Left cardiac atrium (tissue), 4 donors: ENCODE measurements at regions not wholly inside any gene's neighbourhood (a gene's known extent, or its start where the extent isn't known, plus 50 kb on each side); places are given as distances from the start of the nearest gene placed in this dataset.
"Not testable (repeated sequence)": the region's sequence is repeated elsewhere in the genome, so short reads cannot be mapped to it uniquely, and the experiment has no call there.

ENCODE experiments used
- ATAC-seq, 2 donors: fragments of 200-7000 bp; cut with Tn5 transposase; one replicate each; pipeline ENCODE4 v1.9.1; 2020; ENCODE audit warnings: mild to moderate bottlenecking in 2 of 2, moderate library complexity in 2 of 2
- DNase-seq: peaks from one replicate; pipeline ENCODE4 v3.0.0-alpha.2; 2020
- intact Hi-C, 2 donors: fragments of 100-400 bp; cut with DNase I; formaldehyde crosslinking; loops; one replicate each; pipeline versions ENCODE4 v1.14.1 to v1.15.1; 2022 to 2023
- donor health status: DM: no; HTN: yes; CAD: no.
- donor health status: DM: no; HTN: yes; CAD: no; lungs with severe emphysema.
- donor health status: DM: yes; HTN: yes; CAD: no.
- donor health status: Dilated cardiomyopathy.

DNA sequence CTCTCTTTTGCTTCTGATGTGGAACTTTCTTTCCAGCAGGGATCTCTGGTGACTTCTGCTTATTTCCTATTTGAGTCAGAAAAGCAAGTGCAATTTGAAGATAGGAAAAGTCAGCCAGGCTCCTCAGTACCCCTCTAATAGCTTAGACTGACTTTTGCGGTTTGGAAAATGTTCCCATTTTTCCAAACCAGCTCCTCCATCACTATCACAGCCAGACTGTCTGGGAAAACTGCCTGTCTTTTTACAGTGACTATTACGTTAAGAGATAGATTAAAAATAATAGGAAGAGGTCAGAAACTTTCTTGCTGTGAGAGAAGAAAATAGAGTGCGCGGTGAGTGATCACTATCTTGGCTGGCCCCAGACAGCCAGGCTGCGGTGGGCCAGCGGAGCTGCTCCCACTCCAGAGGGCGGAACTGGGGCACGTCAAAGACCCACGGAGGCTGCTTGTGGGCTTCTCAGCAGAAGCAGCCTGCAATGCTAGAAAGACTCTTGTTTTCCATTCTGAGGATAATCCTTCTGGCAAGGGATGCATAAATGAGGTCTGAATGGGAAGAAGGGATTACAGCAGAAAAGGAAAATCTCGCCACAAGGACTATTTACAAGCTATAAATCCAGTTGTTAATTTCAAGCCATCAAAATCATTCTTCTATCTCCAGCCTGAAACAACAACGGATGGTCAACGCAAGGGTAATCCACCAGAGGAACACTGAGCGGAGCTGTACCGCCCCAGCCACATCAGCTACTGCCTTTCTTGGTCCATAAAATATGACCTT is 151.0 kb upstream of the MSX2 start:
- intact Hi-C loops, result no loop called here
- peak in 1 of 2 donors; percentile 25 for ATAC-seq
- no peak for DNase-seq

DNA sequence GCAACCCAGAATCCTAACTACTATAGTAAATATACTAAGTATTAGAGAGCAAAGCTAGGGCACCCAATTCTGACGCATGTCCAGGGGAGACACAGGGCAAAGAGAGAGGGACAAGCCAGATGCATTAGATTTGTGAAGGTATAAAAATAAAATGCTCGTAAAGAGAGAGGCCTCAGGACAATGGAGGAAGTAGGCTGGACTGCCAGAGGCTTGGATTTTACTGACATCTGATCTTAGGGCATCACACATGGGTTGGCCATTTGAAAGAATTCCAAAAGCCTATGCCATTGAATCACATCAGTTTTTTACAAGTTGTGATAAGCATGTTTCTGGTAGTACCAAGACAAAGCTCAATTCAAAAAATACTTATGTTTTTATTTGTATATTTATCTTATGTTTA is 149.3 kb upstream of the MSX2 start:
- no peak for ATAC-seq
- intact Hi-C loops, result no loop called here
- DNase-seq, result no peak

DNA sequence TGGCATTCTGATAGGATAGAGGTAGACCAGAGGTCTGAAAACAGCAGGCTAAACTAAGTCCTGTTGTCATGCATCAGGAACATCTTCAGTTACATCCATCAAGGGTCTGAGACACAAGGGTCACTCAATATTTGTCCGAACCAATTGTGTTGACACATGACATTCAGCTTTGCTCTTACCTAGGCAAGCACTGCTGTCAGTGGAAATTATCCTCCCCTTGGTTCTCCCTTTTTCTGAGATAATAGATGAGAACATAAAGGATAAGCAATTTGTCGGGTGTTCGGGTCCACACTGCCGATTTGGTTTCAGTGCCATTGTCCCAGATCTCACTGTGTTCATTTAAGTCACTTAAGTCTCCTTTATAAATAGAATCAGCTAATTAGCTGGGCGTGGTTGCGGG is 148.3 kb upstream of the MSX2 start:
- no peak for ATAC-seq
- intact Hi-C loops, result no loop called here
- DNase-seq, result no peak

DNA sequence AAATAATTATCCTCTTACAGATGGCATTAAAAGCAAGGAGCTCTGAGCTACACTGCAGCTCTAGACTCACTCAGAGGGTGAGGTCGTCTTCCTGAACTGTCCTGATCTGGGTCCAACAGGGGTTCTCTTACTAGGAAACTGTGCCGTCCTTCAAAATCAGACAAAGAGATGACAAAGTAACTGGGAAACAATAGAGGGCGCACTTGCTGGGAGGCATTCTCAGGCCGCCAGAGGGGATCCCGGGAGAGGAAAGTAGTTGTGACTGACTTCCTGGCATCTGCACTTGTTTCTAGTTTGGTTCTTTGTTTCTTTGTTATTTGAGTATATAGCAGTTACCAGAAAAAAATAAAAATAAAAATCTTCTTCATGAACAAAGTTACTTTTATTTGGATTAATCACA is 142.9 kb upstream of the MSX2 start:
- DNase-seq (no peak), ATAC-seq (no peak)
- intact Hi-C loops, result no loop called here

DNA sequence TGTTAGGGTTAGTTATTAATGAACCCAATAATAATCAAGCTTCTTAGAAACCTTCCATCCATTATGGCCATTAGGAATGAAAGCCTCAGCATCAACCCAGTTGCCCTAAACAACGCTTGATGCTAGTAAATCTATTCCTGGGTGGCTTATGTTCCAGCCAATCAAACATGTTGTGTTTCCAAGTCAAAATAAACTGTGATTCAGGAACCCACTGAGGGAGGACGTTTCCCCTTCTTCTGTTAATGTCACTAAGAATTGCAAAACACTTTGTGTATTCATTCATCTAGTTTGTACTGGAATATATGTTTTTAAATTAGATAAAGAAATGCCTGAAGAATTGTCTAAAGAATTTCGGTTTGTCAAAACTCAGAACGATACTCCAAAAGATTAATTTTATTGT is 142.5 kb upstream of the MSX2 start:
- intact Hi-C loops, result no loop called here
- no peak for ATAC-seq
- no peak for DNase-seq

DNA sequence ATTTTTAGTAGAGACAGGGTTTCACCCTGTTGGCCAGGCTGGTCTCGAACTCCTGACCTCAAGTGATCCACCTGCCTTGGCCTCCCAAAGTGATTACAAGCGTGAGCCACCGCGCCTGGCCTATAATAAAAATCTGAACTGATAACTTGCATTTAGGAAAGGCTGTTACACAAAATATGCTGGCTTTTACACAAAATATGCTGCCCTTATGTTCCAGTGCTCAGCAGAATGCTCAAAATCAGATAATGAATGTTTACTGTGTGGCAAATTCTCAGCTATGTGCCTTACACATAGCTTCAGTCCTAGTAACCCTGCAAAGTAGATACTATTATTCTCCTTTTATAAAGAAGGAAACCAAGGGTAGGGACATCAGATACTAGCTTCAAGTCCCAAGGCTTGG is 141.3 kb upstream of the MSX2 start:
- intact Hi-C loops, result no loop called here
- no peak for ATAC-seq
- no peak for DNase-seq

DNA sequence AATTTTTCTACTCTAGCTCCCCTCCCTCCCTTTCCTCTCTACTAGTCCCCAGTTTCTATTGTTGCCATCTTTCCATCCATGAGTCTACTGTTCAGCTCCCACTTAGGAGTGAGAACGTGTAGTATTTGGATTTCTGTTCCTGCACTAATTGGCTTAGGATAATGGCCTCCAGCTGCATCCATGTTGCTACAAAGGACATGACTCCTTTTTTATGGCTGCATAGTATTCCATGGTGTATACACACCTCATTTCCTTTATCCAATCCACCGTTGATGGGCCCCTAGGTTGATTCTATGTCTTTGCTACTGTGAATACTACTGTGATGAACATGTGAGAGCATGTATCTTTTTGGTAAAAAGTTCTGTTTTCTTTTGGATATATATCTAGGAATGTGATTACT is 138.9 kb upstream of the MSX2 start:
- intact Hi-C loops, result no loop called here
- ATAC-seq, result no peak
- DNase-seq, result no peak

DNA sequence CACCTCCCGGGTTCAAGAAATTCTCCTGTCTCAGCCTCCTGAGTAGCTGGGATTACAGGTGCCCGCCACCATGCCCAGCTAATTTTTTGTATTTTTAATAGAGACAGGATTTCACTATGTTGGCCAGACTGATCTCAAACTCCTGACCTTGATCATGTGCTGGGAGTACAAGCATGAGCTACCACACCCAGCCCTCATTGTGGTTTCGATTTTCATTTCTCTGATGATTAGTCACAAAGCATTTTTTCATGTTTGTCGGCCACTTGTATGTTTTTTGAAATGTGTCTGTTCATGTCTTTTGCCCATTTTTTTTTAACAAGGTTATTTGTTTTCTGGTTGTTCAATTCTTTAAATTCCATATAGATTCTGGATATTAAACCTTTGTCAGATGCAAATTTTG is 138.2 kb upstream of the MSX2 start:
- DNase-seq, intact Hi-C loops, ATAC-seq: not testable (repeated sequence)

DNA sequence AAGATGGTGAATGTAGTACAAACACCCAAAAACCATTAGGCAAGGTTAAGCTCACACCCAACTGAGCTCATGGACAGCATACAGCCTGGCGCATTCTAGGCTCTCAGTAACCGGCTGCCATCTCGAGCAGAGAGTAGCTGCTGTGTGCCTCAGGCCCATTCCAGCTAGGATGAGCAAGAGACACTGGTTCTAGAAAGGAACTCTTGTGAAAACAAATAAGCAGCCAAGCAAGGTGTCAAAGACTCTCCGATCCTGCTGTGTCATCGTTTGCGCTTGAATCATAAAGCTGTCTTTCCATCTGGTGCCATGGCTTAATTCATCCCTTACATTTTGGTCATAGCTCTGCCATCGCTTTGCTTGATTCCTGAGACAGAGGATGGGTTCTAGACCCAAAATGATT is 135.4 kb upstream of the MSX2 start:
- ATAC-seq (no peak), DNase-seq (no peak)
- intact Hi-C loops, result no loop called here

DNA sequence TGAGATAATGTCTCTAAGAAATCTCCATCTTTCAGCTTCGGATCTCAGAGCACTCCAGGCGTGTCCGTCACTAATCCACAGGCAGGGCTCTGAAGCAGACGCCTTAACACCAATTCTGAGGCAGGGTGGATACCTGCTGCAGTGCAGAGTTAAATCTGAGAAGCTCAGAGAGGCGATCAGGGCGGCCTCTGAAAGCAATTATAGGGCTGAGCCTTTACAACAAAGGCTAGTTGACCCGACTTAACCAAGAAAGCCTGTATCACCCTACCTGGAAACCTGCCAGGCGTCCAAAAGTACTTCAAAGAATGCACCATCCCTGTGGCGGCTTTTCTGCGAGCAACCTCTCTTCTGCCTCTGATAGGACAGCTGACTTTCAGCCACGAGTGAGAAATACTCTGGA is 134.8 kb upstream of the MSX2 start:
- DNase-seq, result no peak
- ATAC-seq, result no peak
- intact Hi-C loops, result no loop called here

DNA sequence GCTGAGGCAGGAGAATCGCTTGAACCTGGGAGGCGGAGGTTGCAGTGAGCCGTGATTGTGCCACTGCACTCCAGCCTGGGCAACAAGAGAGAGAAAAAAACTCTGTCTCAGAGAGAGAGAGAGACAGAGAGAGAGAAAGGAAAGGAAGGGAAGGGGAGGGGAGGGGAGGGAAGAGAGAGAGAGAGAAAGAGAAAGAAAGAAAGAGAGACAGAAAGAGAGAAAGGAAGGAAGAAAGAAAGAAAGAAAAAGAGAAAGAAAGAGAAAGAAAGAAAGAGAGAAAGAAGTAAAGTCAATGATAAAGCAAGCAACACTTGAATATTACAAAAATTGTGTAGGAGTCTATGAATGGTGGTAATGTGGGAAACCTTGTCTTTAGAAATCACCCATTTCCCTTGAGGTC is 133.6 kb upstream of the MSX2 start:
- no peak for DNase-seq
- ATAC-seq, result no peak
- intact Hi-C loops, result no loop called here

DNA sequence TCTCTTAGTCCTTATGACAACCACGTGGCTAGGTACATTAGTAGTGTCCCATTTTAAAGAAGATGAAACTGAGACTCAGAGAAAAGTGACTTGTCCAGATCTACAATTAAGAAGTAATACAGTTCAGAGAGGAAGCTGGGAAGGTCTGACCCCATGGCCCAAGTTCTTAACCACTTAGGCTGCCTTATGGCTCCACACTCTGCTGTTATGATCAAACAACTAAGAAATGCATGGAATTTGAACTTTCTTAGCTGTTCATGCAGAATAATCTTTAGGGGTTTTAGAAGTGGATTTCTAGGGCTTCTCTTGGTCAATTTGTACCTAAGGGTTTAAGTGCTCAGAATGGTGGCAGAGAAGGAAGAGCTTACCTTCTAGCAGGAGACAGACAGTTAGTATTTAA is 128.0 kb upstream of the MSX2 start:
- no peak for DNase-seq
- no peak for ATAC-seq
- intact Hi-C loops, result no loop called here

DNA sequence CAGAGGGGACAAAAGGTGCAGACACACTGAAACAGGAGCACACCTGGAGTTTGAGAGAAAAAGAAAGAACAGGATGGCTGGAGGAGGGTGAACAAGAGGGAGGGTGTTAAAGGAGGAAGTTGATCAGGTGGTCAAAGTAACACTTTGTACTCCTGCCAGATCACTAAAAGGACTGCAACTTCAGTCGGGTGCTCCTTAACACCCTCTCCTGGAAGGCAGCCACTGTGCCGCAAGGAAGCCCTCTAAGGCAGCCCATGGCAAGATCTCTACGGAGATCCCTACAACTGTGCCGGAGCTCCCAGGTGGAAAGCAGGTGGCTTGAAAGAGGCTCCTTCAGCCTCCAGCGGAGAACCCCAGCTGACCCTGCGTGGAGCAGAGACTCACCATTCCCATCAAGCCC is 124.4 kb upstream of the MSX2 start:
- peak in 1 of 2 donors; percentile 33 for ATAC-seq
- DNase-seq, result no peak
- intact Hi-C loops, result no loop called here

DNA sequence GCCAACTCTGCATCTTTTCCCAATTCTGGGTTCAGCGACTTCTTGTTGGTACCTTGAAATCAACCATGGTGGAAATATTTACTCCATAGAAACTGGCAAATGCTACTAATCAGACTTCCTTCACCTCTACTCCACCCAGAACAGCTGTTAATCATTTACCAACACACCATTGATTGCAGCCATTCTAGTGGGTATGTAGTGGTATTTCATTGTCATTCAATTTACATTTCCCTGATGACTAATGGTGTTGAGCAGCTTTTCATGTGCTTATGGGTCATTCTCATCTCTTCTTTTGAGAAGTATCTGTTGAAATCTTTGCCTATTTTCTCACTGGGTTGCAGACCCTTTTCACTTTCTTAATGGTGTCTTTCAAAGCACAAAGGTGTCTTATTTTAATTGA is 122.4 kb upstream of the MSX2 start:
- no peak for ATAC-seq
- DNase-seq, result no peak
- intact Hi-C loops, result no loop called here

DNA sequence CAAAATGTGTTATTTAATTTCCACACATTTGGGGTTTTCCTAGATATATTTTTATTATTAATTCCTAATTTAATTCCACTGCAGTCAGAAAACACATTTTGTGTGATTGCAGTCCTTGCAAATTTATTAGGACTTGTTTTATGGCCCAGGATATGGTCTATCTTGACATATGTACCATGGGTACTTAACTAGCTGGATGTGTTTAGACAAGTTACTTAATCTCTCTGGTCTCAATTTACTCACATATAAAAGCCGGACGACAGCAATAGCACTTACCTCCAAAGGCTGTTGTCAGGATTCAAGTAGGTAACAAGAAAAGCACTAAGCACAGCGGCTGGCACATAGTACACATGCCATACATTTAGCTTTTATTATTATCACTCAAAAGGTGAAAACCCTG is 118.2 kb upstream of the MSX2 start:
- DNase-seq, result no peak
- ATAC-seq, result no peak
- intact Hi-C loops, result no loop called here

DNA sequence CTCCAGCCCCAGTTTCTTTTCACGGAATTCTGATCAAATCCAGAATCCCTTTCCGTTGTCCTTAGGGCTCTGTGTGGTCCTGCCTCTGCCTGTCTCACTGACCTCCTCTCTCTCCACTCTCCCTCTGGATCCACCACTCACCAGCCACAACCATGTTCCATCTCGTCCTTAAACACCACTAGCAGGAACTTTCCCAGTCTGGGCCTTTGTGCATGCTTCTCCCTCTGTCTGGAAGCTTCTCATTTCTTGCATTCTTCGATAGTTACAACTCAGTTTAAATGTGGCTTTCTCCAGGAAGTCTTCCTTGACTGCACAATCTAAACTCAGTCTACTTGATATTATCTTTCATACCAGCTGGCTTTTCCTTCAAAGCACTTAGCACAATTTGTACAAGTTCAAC is 117.7 kb upstream of the MSX2 start:
- DNase-seq, result no peak
- intact Hi-C loops, result no loop called here
- ATAC-seq, result no peak

DNA sequence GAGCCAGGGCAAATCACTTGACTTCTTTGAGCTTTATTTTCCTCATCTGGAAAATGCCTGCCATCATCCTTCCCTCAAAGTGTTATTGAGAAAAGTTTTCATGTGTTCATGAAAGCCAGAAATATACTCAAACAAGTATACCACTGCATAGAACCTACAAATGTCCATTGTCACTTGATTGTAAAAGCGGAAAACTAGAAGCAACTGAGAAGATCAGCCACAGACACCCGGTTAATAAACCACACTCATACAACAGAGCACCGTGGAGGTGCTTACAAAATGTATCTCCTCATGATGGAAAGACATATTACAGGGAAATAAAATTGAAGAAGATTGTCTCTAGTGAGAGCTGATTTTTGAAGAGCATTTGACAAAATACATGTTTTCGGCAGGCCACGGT is 117.2 kb upstream of the MSX2 start:
- DNase-seq (no peak), ATAC-seq (no peak)
- intact Hi-C loops, result no loop called here

DNA sequence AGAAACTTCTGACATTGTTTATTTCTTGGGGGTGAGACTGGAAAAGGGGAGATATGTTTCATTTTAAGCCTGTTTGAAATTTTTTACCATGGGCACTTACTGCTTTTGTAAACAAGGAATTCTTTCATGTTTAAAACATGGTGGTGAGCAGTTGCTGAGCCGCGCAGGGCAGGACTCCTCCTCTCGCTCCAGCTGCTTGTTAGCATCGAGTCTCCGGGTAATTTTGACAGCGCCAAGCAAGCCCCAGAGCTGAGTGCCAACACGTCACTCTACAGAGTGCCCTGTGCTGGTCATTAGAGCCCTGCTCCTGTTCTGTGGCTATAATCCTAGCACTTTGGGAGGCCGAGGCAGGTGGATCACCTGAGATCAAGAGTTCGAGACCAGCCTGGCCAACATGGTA is 116.5 kb upstream of the MSX2 start:
- no peak for DNase-seq
- intact Hi-C loops, result no loop called here
- no peak for ATAC-seq

DNA sequence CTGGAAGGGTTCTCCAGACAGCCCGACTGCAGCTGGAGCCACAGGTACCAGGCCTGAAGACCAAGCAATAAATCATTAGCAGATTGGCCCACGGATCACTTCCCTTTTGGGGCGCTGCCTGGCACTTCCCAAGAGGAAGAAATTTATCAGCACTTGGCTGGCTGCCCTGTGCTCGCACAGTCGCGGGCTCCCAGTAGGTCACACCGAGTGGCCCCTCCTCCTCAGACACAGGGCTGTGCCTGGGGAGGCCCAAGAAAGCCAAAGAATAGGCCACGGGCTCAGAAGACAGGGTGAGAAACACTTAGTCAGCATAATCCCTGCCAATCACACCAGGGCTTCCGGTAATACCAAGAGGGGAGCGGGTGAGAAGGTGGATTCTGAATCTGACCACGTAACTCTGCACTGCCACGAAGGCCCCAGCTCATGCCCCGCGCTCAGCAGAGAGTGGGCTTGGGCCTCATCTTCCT is 115.7 kb upstream of the MSX2 start:
- peak; percentile 72 to 90 for ATAC-seq
- intact Hi-C loops, result no loop called here
- peak; percentile 71 for DNase-seq

DNA sequence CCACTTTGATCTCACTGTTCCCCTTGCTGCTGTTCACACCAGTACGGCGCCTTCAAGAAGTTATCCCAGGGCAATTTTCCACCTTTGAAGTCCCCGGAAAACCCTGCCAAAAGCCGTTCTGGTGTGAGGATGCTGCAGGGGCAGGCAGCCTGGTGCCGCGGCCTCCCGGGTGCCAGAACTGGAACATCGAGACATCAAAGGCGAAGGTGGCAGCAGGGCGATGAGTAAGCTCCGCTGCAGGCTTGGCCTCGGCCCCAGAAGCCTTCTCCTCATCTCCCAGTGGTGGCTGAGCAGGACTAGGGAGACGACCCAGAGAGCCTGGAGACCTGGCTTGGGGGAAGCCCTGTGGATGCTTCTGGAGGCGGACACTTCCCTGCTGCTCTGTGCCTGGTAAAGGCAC is 115.3 kb upstream of the MSX2 start:
- no peak for ATAC-seq

DNA sequence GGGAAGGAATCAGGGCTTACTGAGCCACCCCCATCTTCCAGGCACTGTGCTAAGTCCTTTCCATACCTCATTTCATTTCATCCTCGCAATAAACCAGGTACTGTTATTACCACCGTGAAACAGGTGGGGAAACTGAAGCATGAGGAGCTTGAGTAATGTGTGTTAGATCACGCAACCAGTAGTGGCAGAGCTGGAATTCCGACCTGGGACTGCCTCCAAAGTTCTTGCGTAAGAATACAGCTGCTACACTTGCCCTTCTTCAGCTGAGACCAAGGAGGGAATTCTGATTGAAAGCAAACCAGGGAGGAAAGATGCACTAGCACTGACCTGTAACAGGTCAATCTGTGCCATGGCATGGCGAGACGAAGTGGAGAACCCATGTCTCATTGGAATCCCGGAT is 113.4 kb upstream of the MSX2 start:
- no peak for DNase-seq
- peak in 1 of 2 donors; percentile 70 for ATAC-seq
- intact Hi-C loops, result no loop called here

More for the DNA sequence above, 115.3 kb upstream of the MSX2 start:
- no peak for DNase-seq
- intact Hi-C loops, result no loop called here

DNA sequence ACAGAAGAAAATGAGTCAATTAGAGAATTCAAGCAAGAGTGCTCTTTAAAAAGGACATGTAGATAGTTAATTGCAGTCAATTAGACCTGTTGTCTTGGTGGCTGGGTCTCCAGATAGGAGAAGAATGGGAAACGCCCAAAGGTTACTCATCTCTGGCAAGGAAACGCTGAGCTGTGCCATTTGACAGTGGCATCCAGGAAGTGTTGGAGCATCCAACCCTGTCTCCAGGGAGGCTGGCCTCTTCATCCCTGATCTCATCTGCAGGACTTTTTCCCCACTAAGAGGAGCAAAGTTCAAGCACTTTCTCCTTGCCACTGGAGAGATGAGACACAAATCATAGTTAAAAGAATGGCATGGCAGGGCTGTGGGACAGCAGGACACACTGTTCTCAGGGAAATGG is 111.7 kb upstream of the MSX2 start:
- DNase-seq, result no peak
- no peak for ATAC-seq

More for the DNA sequence above, 111.7 kb upstream of the MSX2 start:
- intact Hi-C loops, result no loop called here
